ENCODE measurements at regions not wholly inside any gene's neighbourhood (a gene's known extent, or its start where the extent isn't known, plus 50 kb on each side); places are given as distances from the start of the nearest gene placed in this dataset.

- Histone ChIP-seq H3K4me1 (no peaks in the 10 kb centered on the region), H3K27me3 (no peaks in the 10 kb centered on the region), H3K27ac (no peak overlapping the region), H3K36me3 (no peaks in the 10 kb centered on the region), H3K4me3 (no peak overlapping the region), H3K9me3 (no peaks in the 10 kb centered on the region)
- WGBS = 75% methylated on average over 2 of the region's 2 CpGs
- no peak for DNase-seq (ENCODE audit: low spot score in 2 of 2)
- no peak for TF ChIP-seq POLR2AphosphoS5 (IDR thresholded peaks at IDR 0.05)
- no peak for TF ChIP-seq POLR2A (IDR thresholded peaks at IDR 0.05)
- no peak for TF ChIP-seq EP300 (IDR thresholded peaks at IDR 0.05)
Measured at GRCh38 chr3:181855825-181856224, 144.1 kb downstream of the SOX2 start.

- H3K4me3 ChIP-seq = no peak overlapping the region
- H3K9me3 ChIP-seq = no peaks in the 10 kb centered on the region
- no peak overlapping the region for H3K27ac ChIP-seq
- H3K4me1 ChIP-seq = no peaks in the 10 kb centered on the region
- WGBS = 42% methylated on average over 4 of the region's 4 CpGs
- DNase-seq (ENCODE audit: low spot score in 2 of 2) = no peak
- no peaks in the 10 kb centered on the region for H3K27me3 ChIP-seq
- TF ChIP-seq POLR2A (IDR thresholded peaks at IDR 0.05) (no peak), EP300 (IDR thresholded peaks at IDR 0.05) (no peak)
- H3K36me3 ChIP-seq = no peaks in the 10 kb centered on the region
Measured at GRCh38 chr3:181859518-181859917, 147.8 kb downstream of the SOX2 start.

GRCh38 chr3:181860235-181860634, 148.5 kb downstream of the SOX2 start:
- Histone ChIP-seq H3K36me3 (no peaks in the 10 kb centered on the region), H3K4me1 (no peaks in the 10 kb centered on the region), H3K9me3 (no peaks in the 10 kb centered on the region), H3K27ac (no peak overlapping the region), H3K4me3 (no peak overlapping the region), H3K27me3 (no peaks in the 10 kb centered on the region)
- no peak for TF ChIP-seq POLR2A (IDR thresholded peaks at IDR 0.05)
- TF ChIP-seq POLR2AphosphoS5 (IDR thresholded peaks at IDR 0.05) = no peak
- DNase-seq (ENCODE audit: low spot score in 2 of 2) = no peak
- 74% methylated on average over 1 of the region's 1 CpG for WGBS

- H3K4me3 ChIP-seq = no peak overlapping the region
- TF ChIP-seq EP300 (IDR thresholded peaks at IDR 0.05) = no peak
- no peak for TF ChIP-seq CTCF (IDR thresholded peaks at IDR 0.05)
- TF ChIP-seq POLR2A (IDR thresholded peaks at IDR 0.05) = no peak
- TF ChIP-seq POLR2AphosphoS5 (IDR thresholded peaks at IDR 0.05) = no peak
- H3K36me3 ChIP-seq = no peaks in the 10 kb centered on the region
- H3K4me1 ChIP-seq = no peaks in the 10 kb centered on the region
- H3K27me3 ChIP-seq = no peaks in the 10 kb centered on the region
- no peak for DNase-seq (ENCODE audit: low spot score in 2 of 2)
- WGBS = 75% methylated on average over 3 of the region's 3 CpGs
- H3K9me3 ChIP-seq = no peaks in the 10 kb centered on the region
- H3K27ac ChIP-seq = no peak overlapping the region
Measured at GRCh38 chr3:181862502-181862901, 150.8 kb downstream of the SOX2 start.

GRCh38 chr3:181868576-181869082, 156.9 kb downstream of the SOX2 start:
- H3K27me3 ChIP-seq = no peaks in the 10 kb centered on the region
- H3K4me1 ChIP-seq = no peaks in the 10 kb centered on the region
- 81% methylated on average over 4 of the region's 4 CpGs for WGBS
- no peak overlapping the region for H3K4me3 ChIP-seq
- no peak for DNase-seq (ENCODE audit: low spot score in 2 of 2)
- H3K27ac ChIP-seq = no peak overlapping the region
- H3K36me3 ChIP-seq = no peaks in the 10 kb centered on the region
- no peaks in the 10 kb centered on the region for H3K9me3 ChIP-seq
- TF ChIP-seq POLR2AphosphoS5 (IDR thresholded peaks at IDR 0.05) (no peak), EP300 (IDR thresholded peaks at IDR 0.05) (no peak), POLR2A (IDR thresholded peaks at IDR 0.05) (no peak), CTCF (IDR thresholded peaks at IDR 0.05) (no peak)

- no peaks in the 10 kb centered on the region for H3K4me1 ChIP-seq
- no peaks in the 10 kb centered on the region for H3K27me3 ChIP-seq
- TF ChIP-seq POLR2AphosphoS5 (IDR thresholded peaks at IDR 0.05) (no peak), EP300 (IDR thresholded peaks at IDR 0.05) (no peak), POLR2A (IDR thresholded peaks at IDR 0.05) (no peak), CTCF (IDR thresholded peaks at IDR 0.05) (no peak)
- no peaks in the 10 kb centered on the region for H3K9me3 ChIP-seq
- 64% methylated on average over 1 of the region's 1 CpG for WGBS
- H3K36me3 ChIP-seq = no peaks in the 10 kb centered on the region
- no peak overlapping the region for H3K27ac ChIP-seq
- H3K4me3 ChIP-seq = no peak overlapping the region
- DNase-seq (ENCODE audit: low spot score in 2 of 2) = no peak
Measured at GRCh38 chr3:181872887-181873286, 161.2 kb downstream of the SOX2 start.

GRCh38 chr3:181879926-181880325, 168.2 kb downstream of the SOX2 start:
- no peaks in the 10 kb centered on the region for H3K9me3 ChIP-seq
- no peak for DNase-seq (ENCODE audit: low spot score in 2 of 2)
- no peaks in the 10 kb centered on the region for H3K4me1 ChIP-seq
- H3K27me3 ChIP-seq = no peaks in the 10 kb centered on the region
- H3K4me3 ChIP-seq = no peak overlapping the region
- no peak for TF ChIP-seq POLR2A (IDR thresholded peaks at IDR 0.05)
- no peak for TF ChIP-seq EP300 (IDR thresholded peaks at IDR 0.05)
- TF ChIP-seq CTCF (IDR thresholded peaks at IDR 0.05) = no peak
- no peak for TF ChIP-seq POLR2AphosphoS5 (IDR thresholded peaks at IDR 0.05)
- H3K27ac ChIP-seq = no peak overlapping the region
- WGBS = 46% methylated on average over 1 of the region's 1 CpG
- H3K36me3 ChIP-seq = no peaks in the 10 kb centered on the region

Measured in suprapubic skin (tissue), 4 donors.